HG02588 (cell line): ENCODE measurements at regions not wholly inside any gene's neighbourhood (a gene's known extent, or its start where the extent isn't known, plus 50 kb on each side); places are given as distances from the start of the nearest gene placed in this dataset.
"Not testable (repeated sequence)": the region's sequence is repeated elsewhere in the genome, so short reads cannot be mapped to it uniquely, and the experiment has no call there.

Source experiments
- ATAC-seq: cut with Tn5 transposase; IDR thresholded peaks from one replicate; pipeline ENCODE4 v1.9.1; 2021; ENCODE audit warnings: mild to moderate bottlenecking, moderate library complexity; ENCODE audit not compliant: unreplicated experiment

GRCh38 chr1:172717722-172718465 is 59.0 kb downstream of the FASLG start:
- ATAC-seq: no peak

- no peak for ATAC-seq
Observed at GRCh38 chr1:172719066-172719627, 60.2 kb downstream of the FASLG start.

DNA sequence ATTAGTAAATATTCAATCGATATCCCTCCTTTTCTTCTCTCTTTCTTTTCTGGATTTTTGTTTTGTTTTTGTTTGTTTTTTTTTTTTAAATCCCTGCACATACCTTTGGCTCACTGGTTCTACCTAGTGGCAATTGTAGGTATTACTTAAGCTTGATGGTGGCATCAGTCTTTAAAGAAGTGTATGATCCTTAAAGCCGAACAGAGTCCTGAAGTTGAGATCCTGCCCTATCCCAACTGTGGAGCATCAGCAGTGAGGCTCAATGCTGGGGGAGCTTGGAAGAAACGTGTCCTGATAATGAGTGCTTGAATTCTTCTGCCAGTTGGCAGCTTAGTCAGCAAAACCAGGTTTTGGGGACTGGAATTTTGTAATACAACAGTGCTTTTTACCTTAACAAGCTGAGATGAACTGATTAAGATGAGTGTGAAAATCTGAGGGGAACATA is 60.8 kb downstream of the FASLG start:
- no peak for ATAC-seq

GRCh38 chr1:172720339-172720738 is 61.4 kb downstream of the FASLG start:
- no peak for ATAC-seq

DNA sequence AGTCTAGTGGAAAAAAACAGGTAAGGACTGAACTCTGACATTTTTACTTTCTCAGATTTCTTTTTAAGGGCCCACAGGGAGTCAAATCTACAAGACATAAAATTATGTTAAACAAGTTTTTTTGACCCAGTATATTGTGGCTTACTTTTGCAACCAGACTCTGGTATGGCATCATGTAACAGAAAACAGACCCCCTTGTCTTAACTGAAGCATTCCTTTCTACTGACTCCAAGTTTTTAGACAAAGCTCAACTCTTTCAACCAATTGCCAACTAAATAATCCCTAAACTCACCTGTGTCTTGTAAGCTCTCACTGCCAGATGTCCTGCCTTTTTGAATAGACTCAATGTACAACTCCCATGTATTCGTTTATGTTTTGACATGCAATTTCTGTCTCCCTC is 64.3 kb downstream of the FASLG start:
- ATAC-seq: no peak

DNA sequence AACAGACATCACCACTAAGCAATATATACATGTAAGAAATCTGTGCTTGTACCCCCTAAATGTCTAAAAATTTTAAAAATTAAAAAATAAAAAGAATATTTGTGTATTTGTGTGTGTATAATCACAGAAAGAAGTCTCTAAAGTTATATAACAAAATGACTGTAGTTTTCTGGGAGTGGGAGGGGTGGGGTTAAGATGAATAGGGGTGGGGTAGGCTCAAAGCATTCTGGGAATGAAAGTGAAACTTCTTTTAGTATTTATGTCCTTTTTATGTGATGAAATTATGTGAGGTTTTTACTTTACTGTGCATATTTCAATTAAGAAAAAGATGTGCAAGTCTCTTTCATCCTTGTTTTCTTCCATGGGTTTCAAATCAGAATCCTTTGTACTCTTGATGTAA is 65.3 kb downstream of the FASLG start:
- no peak for ATAC-seq

DNA sequence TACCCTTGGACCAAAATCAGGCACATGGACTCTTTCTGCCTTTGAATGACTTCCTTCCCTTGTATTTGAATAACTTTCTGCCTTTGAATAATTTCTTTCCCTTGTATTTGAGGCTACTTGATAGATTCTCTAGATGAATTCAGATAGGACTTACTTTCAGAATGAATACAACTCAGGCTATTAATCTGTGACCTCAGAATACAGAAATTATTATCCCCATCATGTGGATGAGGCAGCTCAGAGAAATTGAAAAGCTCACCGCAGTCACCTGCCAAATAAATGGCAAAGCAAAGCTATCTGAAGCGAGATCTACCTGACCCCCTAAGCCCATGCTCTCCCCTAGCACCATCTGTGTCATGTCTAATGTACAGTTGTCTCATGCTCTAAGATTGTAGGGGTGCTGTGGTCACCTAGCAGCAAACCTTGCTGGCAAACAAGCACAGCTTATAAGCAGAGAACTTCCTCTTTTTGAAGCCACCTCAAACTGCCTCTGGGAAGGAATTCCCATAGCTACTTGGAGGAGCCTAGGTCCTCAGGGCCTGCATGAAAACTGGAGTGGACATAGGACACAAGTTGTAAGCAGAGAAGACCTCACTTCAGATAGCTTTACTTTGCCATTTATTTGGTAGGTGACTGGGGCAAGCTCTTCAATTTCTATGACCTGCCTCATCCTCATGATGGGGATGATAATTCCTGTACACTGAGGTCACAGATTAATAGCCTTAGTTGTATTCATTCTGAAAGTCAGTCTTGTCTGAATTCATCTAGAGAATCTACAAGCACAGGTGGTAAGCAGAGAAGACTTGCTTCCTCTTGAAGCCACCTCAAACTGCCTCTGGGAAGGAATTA is 66.1 kb downstream of the FASLG start:
- ATAC-seq: peak; percentile 73

DNA sequence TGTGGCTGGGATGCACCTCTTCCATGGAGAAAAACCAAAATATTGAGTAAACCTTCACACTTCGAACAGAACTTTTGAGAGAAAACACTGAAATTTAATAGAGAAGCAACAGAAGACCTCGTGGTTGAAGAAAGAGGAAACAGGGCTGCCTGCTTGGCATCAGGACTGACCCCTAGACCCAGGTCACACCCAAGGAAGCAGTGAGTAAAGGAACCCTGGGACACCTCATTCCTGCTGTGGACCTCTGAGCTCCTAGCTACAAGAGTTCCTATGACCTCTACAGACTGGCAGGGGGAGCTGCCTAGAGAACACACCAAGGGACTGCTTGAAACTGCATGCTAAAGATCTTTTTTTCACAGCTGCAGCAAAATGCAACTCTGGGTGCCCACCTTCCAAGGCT is 67.8 kb downstream of the FASLG start:
- ATAC-seq: no peak

DNA sequence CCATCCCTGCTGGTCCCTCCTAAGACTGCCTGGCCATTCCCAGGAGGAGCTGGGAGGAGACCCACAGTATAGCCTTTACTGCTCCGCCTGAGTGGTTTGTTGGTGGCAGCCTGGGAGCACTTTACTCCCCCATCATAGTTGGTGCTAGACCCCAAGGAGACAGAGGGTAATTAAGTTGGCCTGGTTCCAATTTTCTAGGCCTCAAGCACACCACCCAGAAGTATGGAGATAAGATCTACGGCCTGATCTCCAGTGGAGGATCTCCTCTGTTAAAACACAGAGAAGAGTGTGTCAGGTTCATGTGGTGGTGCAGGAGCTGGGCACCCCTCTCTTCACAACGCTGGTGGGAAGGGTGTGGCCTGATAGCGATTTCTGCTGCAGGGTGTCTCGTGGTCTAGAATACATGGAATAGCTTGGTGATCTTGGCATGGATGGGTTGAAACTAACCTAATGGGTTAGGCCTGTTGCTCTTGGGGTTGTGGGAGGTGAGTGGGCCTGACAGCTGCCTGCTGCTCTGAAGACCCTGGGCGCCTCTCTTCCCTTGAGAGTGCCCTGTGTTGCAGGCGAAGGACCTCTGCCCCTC is 68.5 kb downstream of the FASLG start:
- ATAC-seq: no peak

GRCh38 chr1:172727956-172728603 is 69.2 kb downstream of the FASLG start:
- no peak for ATAC-seq

GRCh38 chr1:172728705-172729104 is 69.8 kb downstream of the FASLG start:
- not testable (repeated sequence) for ATAC-seq

DNA sequence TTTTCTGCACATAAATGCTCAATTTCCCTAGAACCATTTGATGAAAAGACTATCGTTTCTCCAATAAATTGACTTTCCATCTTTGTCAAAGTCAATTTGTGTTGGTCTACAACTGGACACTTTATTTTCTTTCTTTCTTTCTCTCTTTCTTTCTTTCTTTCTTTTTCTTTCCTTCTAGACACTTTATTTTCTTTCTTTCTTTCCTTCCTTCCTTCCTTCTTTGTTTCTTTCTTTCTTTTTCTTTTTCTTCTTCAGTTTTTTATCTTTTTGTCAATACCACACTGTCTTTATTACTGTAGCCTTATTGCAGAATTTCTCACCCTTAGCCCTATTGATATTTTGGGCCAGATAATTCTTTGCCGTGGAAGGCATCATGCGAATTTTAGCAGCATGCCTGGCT is 73.5 kb downstream of the FASLG start:
- no peak for ATAC-seq

DNA sequence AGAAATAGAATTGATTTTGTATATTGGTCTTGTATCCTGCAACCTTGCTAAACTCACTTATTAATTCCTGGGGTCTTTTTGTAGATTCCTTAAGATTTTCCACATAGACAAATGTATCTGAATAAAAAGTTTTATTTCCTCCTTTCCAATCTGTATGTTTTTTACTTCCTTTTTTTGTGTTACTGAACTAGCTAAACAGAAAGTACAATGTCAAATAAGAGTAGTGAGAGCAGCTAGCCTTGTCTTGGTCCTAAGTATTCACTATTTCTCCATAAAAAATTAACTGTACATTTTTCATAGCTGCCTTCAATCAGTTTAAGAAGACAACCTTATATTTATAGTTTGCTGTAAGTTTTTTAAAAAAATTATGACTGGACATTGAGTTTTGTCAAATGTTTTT is 74.9 kb downstream of the FASLG start:
- ATAC-seq: no peak

- no peak for ATAC-seq
Observed at GRCh38 chr1:172738389-172738788, 79.5 kb downstream of the FASLG start.

GRCh38 chr1:172742599-172743500 is 83.9 kb downstream of the FASLG start:
- ATAC-seq: no peak

- peak; percentile 66 for ATAC-seq
Observed at GRCh38 chr1:172745014-172745413, 86.1 kb downstream of the FASLG start.

GRCh38 chr1:172746091-172746949 is 87.4 kb downstream of the FASLG start:
- ATAC-seq: peak; percentile 82

GRCh38 chr1:172748201-172748600 is 89.3 kb downstream of the FASLG start:
- ATAC-seq: no peak

GRCh38 chr1:172751683-172752082 is 92.8 kb downstream of the FASLG start:
- no peak for ATAC-seq
